Renal cortex interstitium (tissue), 11 donors: ENCODE measurements at regions not wholly inside any gene's neighbourhood (a gene's known extent, or its start where the extent isn't known, plus 50 kb on each side); places are given as distances from the start of the nearest gene placed in this dataset.

Experiments used
- DNase-seq, 11 donors: peaks; one replicate each; pipeline ENCODE4 v3.0.0-alpha.2; 2013; ENCODE audit warnings: low read depth in 9 of 11, low spot score in 4 of 11; ENCODE audit errors: extremely low read depth in 1 of 11

DNA sequence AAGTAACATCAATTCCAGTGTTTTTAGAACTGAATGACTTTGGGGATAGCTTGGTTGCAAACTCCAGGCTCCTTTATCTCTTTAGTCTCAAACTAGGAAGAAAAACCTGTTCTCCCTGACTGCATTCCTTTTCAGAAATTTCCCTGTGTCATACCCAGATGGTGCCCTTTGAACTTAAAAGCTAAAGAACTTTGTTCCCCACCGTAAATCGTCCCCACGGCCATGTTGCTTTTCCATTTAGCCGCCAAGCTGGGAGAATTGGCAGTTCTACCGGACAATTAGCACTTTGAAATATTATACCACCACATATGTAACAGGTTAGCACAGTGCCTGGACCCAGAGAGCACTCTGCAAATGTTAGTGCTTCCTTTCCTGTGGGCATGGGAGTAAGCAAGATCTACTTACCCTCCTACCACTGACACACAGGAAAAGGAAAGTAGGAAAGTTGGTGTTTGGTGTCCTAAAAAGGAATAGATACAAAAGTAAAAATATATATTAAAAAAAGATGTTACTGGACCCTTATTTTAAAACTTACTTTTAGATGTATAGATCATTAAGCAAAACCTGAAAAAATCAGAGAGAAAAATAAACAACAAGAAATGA is 191.9 kb upstream of the MIR17HG start:
- DNase-seq, result no peak

DNA sequence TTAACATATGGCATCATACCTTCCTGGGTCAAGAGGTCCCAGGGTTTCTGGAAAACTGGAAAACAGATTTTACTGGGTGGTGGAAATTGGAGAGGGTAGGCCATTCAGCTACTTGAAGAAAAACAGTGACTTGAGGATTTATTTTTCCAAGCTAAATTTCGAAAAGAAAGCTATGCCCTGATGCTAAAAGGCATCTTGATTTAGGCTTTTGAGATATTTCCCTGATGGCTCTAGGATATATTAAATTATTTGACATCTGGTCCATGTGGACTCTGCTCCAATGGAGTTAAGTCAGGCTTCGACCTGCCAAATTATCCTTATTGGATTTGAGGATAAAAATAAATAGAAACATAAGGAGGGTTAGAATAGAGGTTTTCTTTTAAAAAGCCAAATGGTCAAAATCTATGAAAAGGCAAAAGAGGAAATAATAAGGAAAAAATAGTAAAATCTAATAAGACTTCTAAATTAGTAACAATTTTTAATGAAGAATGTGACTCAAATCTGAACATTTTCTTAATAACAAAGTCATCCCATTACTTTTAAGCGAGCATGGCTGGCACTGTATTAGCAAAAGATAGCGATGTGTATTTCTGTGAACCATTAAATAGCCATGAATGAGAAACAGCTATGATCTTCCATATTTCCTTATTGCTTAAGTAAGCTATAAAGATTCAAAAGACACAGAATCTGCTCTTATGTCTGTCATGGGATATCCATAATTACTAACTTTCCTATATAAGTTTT is 190.0 kb upstream of the MIR17HG start:
- no peak for DNase-seq

GRCh38 chr13:91158017-91158395 is 189.5 kb upstream of the MIR17HG start:
- no peak for DNase-seq

- no peak for DNase-seq
Measured at GRCh38 chr13:91162180-91162579, 185.3 kb upstream of the MIR17HG start.

DNA sequence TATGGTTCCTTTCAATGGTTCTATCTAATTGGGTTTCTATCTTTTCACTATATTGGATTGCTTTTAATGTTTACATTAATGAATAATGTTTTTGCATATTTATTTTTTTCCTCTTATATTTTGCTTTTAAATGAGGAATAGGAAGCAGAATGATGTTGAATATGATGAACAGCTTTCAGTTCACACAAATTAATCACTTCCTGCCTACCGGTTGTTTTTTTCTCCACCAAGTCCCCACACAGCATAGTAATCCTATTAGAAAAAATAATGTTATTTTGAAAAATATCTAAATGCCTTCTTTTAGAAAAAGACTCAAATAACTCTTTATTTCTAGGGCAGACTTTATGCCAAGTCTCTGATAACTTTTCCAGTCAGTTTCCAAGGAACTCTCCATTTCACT is 184.9 kb upstream of the MIR17HG start:
- DNase-seq, result no peak

- no peak for DNase-seq
Measured at GRCh38 chr13:91165758-91166157, 181.7 kb upstream of the MIR17HG start.

DNA sequence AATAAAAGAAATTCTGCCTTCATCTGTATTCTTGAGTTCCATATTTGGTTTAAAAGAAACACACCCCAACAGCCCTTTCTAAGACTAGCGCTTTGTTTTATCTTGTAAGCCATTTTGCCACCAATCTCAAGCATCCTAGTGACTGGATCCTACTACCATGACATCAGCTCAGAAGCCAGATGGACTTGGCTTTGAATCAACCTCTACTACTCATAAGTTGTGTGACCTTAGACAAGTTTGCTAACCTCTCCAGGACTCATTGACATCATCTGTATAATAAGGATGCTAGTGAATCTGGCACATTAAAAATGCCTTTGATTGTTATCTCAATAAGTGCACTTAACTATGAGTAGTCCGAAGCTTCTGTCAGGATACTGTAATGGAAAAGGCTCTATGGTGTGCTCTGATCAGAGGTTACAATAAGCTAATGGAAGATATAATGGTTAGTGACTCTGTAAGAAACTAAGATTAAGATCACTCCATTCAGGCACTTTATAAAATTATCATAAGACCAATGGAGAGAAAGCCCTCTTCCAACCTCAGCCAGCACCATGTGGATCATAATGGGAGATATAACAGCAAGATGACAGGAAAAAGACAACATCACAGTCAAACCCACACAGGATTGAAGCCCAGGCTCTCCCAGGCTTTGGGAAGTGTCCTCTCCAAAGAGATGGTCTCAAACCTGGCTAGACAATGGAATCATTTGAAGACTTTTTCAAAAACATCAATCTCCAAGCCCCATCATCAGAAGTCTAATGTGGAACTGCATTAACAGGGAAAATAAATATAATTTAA is 180.6 kb upstream of the MIR17HG start:
- DNase-seq, result no peak

DNA sequence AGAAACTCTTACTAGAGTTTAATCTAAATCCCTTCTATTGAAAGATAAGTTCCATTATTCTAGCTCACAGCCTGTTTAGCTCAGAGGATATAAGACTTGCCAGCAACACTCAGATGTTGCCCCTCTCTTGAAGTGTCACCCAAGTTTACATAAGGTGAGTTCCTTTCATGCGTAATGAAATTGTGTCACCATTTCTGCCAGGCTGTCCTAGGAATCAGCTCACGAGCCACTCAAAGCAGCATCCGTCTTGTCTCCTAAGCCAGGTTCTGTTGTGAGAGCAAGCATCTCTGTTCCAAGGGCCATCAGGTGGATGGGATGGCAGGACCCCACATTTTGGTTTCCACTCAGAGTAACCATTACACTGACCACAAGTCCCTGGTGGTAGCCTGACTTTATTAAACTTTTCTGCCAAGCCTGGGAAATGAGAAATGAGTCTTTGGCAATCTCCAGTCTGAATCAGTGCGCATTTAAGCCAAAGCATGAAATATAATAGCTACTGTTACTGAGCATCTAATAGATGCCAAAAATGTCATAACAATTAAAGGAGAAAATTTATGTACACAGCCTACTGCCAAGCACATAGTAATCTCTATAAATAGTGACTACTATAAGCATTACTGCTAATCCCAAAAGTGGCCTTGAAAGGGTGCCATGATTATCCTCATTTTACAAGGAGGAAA is 179.6 kb upstream of the MIR17HG start:
- no peak for DNase-seq

- DNase-seq, result no peak
Measured at GRCh38 chr13:91168386-91168711, 179.1 kb upstream of the MIR17HG start.

DNA sequence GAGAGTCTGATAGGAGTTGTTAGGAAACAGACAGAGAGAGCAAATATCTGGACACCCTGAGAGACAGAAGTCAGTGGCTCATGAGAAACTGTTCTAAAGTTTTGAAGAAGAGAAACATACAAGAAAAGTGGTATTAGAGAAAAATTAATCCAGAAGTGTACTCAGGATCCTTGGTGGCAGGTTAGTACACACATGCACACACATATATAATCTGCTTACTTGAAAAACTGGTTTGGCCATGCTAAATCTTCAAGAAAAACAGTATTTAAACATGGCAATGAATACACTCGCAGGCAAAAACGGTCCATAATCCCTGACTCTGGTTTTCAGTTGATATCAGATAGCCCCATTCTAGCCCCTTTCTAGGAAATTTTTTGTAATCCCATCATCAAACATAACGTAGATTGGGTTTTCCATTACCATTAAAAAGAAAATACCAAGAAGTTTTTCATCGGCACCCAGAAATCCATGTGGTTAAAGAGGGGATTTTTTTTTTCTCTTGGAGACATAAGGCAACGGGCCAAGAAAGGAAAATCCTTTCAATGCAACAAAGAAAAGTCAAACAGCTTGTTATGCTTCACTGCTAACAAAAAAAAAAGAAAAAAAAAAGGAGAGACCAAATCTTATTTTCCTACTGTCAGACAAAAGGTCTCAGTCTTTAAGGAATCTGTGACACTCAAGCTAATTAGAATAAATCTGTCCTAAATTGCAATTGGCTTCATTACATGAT is 178.0 kb upstream of the MIR17HG start:
- no peak for DNase-seq

- DNase-seq, result no peak
Measured at GRCh38 chr13:91172160-91172559, 175.3 kb upstream of the MIR17HG start.

- DNase-seq, result no peak
Measured at GRCh38 chr13:91174886-91175501, 172.5 kb upstream of the MIR17HG start.

GRCh38 chr13:91178099-91178498 is 169.4 kb upstream of the MIR17HG start:
- no peak for DNase-seq

- DNase-seq, result no peak
Measured at GRCh38 chr13:91181892-91182291, 165.6 kb upstream of the MIR17HG start.

DNA sequence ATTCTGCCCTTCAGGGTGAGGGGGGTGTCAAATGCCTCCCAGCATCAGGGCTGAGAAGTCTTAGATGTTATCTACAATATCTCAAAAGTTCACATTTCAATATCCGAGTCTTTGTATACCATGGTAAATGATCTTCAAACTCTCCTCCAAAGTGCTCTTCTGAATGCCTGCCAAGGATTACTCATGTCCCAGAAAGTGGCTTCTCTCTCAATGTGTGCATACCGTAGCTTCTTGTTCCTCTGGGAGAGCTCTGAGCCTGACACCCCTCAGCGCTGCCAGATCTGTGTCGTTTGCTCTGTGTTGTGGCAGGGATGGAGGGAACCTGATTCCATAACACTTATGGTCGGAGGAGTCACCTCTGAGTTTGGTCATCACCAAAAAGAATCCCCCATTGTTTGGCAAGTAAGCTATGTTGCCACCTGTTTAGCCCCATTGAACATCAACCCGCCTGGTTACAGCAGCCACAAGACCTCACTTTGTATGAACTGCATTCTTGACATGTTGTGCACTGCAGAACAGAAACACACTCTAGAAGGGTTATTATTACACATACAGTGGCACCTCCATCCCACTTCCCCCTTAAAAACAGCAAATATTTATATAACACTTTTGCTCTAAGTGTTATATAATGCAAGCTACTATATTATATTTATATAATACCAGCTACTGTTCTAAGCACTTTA is 163.1 kb upstream of the MIR17HG start:
- DNase-seq, result no peak

DNA sequence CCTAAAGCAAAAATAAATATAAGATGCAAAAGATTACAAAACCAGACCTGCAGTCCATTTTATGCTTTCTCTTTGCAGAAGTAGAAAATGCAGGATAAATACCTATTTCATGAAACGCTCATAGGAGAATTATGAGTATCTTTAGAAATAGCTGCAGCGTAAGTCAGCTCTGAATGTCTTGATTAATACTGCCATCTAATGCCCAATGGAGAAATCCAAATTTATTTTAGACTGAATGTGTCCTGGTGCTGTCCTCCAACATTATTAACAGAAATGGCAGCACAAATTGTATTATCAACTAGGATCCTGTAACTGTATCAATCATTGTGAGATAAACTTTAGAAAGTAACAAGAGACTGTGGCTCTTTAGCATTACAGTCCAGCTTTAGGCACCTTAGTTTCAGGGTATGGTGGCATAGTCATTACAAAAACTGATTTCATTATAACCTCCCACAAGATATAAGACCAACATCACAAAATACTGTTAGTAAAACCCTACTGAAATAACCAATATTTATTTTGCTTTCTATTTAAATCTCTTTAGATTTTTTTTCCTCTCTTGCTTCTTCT is 162.1 kb upstream of the MIR17HG start:
- peak in 1 of 11 donors; percentile 28 for DNase-seq

DNA sequence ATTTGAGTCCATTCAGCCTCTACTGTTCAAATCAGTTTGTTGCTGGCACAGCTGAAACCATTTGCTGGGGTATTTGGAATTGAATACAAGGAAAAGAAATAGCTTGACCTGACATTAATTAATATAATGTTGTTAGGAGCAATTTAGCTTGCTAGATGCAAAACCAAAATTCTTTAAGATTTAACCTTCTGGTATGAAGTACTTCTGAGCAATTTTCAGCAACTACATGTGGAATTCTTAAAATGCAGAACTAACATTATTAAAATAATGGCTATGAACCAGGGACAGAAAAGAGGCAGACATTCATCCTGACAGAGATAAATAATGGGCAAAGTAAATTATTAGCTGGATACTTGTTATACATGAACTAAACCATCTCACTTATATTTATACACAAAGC is 160.0 kb upstream of the MIR17HG start:
- no peak for DNase-seq

GRCh38 chr13:91189506-91189905 is 158.0 kb upstream of the MIR17HG start:
- DNase-seq, result no peak
